ENCODE measurements at regions not wholly inside any gene's neighbourhood (a gene's known extent, or its start where the extent isn't known, plus 50 kb on each side); places are given as distances from the start of the nearest gene placed in this dataset.

GRCh38 chr17:6313835-6314234, 121.1 kb downstream of the AIPL1 start:
- ChIA-PET CTCF (interaction anchor here (1.0 kb wide), 1 partner anchor 36 kb away, joined by 3 read pairs; no protein-coding TSS in a partner anchor), POLR2A (no interaction called here)
- H3K36me3 ChIP-seq (ENCODE audit: control insufficient read depth in 2 of 2, extremely low read depth in 1 of 2, insufficient read depth in 2 of 2, low read length in 2 of 2) = no peaks in the 10 kb centered on the region
- no peaks in the 10 kb centered on the region for H4K20me1 ChIP-seq (replicated peaks; ENCODE audit: control insufficient read depth, extremely low read depth, insufficient read depth, low read length)
- no peak overlapping the region for H2AFZ ChIP-seq (ENCODE audit: low read depth, low read length)
- no peak overlapping the region for H3K9ac ChIP-seq (replicated peaks; ENCODE audit: extremely low read depth, insufficient read depth, low read length)
- H3K9me1 ChIP-seq (replicated peaks; ENCODE audit: control insufficient read depth, extremely low read depth, insufficient read depth, low read length) = no peaks in the 10 kb centered on the region
- no peak overlapping the region for H3K4me3 ChIP-seq (replicated peaks in 1 of 3; ENCODE audit: insufficient read depth in 1 of 3, low read depth in 1 of 3, low read length in 3 of 3)
- dilution Hi-C loops (cut with MboI; ENCODE audit: extremely low pct_ligation_motif_present, low sequenced_read_pairs) (no loop called here), intact Hi-C loops (cut with micrococcal nuclease) (no loop called here)
- H3K79me2 ChIP-seq (ENCODE audit: control insufficient read depth, insufficient read depth, low read length) = no peaks in the 10 kb centered on the region
- TF ChIP-seq, protein P1, sequence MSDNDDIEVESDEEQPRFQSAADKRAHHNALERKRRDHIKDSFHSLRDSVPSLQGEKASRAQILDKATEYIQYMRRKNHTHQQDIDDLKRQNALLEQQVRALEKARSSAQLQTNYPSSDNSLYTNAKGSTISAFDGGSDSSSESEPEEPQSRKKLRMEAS (IDR thresholded peaks at IDR 0.05; ENCODE audit: insufficient read depth, insufficient read length) = no peak
- no peak for TF ChIP-seq POLR2AphosphoS5 (IDR thresholded peaks at IDR 0.05; ENCODE audit: insufficient read depth, low read depth, low read length)
- TF ChIP-seq GATA2 (IDR thresholded peaks at IDR 0.05; ENCODE audit: insufficient read depth, insufficient read length, low read depth, low read length) = no peak
- TF ChIP-seq POLR2A (IDR thresholded peaks at IDR 0.05; ENCODE audit: low read depth, low read length) = no peak
- TF ChIP-seq, protein P2, sequence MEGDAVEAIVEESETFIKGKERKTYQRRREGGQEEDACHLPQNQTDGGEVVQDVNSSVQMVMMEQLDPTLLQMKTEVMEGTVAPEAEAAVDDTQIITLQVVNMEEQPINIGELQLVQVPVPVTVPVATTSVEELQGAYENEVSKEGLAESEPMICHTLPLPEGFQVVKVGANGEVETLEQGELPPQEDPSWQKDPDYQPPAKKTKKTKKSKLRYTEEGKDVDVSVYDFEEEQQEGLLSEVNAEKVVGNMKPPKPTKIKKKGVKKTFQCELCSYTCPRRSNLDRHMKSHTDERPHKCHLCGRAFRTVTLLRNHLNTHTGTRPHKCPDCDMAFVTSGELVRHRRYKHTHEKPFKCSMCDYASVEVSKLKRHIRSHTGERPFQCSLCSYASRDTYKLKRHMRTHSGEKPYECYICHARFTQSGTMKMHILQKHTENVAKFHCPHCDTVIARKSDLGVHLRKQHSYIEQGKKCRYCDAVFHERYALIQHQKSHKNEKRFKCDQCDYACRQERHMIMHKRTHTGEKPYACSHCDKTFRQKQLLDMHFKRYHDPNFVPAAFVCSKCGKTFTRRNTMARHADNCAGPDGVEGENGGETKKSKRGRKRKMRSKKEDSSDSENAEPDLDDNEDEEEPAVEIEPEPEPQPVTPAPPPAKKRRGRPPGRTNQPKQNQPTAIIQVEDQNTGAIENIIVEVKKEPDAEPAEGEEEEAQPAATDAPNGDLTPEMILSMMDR (IDR thresholded peaks at IDR 0.05; ENCODE audit: extremely low read depth in 1 of 2, insufficient read depth in 1 of 2, low read depth in 1 of 2, low read length in 2 of 2) = no peak
- TF ChIP-seq JUN (IDR thresholded peaks at IDR 0.05; ENCODE audit: borderline replicate concordance, insufficient read depth, insufficient read length, low read depth) = no peak
- no peak for TF ChIP-seq MYC (IDR thresholded peaks at IDR 0.05; ENCODE audit: low read depth, low read length)
- TF ChIP-seq EZH2 (IDR thresholded peaks at IDR 0.05; ENCODE audit: borderline replicate concordance, low read depth, low read length, severe bottlenecking) = no peak
- no peak for TF ChIP-seq FOS (IDR thresholded peaks at IDR 0.05; ENCODE audit: borderline replicate concordance, insufficient read depth, low read length)
- H3K27ac ChIP-seq (ENCODE audit: insufficient read depth, low read depth, low read length) = no peak overlapping the region
- H3K9me3 ChIP-seq (replicated peaks; ENCODE audit: control insufficient read depth, insufficient read depth, low read length) = no peaks in the 10 kb centered on the region
- no TSS peak for BruUV-seq (replicated peaks)
- FAIRE-seq (no peak), DNase-seq (ENCODE audit: low read depth, low spot score) (no peak)
- no peak overlapping the region for H3K4me2 ChIP-seq (ENCODE audit: insufficient read depth, low read length)
- peaks cover 3 to 9% of the 10 kb centered on the region in 2 experiments for H3K27me3 ChIP-seq (ENCODE audit: control insufficient read depth in 2 of 2, insufficient read depth in 2 of 2, low read length in 2 of 2)
- no peaks in the 10 kb centered on the region for H3K4me1 ChIP-seq (ENCODE audit: control insufficient read depth, extremely low read depth, insufficient read depth, low read length)
